ENCODE measurements at regions not wholly inside any gene's neighbourhood (a gene's known extent, or its start where the extent isn't known, plus 50 kb on each side); places are given as distances from the start of the nearest gene placed in this dataset.

DNA sequence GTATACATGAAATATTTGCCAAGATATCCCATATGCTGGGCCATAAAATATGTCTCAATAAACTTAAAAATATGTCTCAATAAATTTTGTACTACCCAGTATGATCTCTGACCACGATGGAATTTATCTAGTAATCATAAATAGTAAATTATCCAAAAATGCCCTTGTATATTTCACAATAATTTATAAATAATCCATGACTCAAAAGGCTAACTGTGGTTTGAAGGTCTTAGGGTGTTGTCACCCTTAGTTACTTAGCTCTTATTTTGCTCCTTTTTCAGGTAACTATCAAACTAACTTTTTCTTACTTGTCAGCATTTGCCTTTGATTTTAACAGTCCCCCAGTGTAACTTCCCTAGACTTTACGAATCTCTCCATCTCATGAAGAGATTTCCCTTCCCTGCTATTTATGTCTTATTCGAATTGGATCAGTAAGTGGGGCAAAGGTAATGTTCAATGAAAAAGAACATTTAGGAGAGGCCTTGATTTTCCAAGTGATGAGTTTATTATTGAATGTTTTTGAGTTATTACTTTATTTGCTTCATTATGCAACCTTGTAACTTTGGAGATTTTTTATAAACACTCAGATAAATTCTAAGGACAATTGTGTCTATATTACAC is 109.0 kb upstream of the THBS2 start:
- no peak for TF ChIP-seq EZH2 (IDR thresholded peaks at IDR 0.05; ENCODE audit: borderline replicate concordance, low read depth, low read length, severe bottlenecking)
- no peak for TF ChIP-seq CTCF (IDR thresholded peaks at IDR 0.05; ENCODE audit: extremely low read depth in 1 of 2, insufficient read depth in 1 of 2, low read depth in 1 of 2, low read length in 2 of 2)
- no peak for TF ChIP-seq POLR2A (IDR thresholded peaks at IDR 0.05; ENCODE audit: low read depth, low read length)
- no peak for TF ChIP-seq GATA2 (IDR thresholded peaks at IDR 0.05; ENCODE audit: insufficient read depth, insufficient read length, low read depth, low read length)
- TF ChIP-seq JUN (IDR thresholded peaks at IDR 0.05; ENCODE audit: borderline replicate concordance, insufficient read depth, insufficient read length, low read depth) = no peak

All from endothelial cell of umbilical vein (primary cell).